Sigmoid colon (tissue), 4 donors: ENCODE measurements at regions not wholly inside any gene's neighbourhood (a gene's known extent, or its start where the extent isn't known, plus 50 kb on each side); places are given as distances from the start of the nearest gene placed in this dataset.

ENCODE experiments used
- CTCF ChIP-seq, 4 experiments: fragments of 450-650 bp in 3 of 4; fragments of 200-600 bp in 1 of 4; IDR thresholded peaks; one replicate each; pipeline ENCODE4 v1.5.1; 2016 to 2019; ENCODE audit warnings: antibody characterized with exemption in 4 of 4, mild to moderate bottlenecking in 3 of 4, moderate library complexity in 2 of 4
- EP300 ChIP-seq, 4 donors: sonication (generic); formaldehyde crosslinking; IDR thresholded peaks; one replicate each; pipeline ENCODE4 v1.6.1; 2017; ENCODE audit warnings: antibody characterized with exemption in 4 of 4
- POLR2A ChIP-seq, 2 donors: fragments of 450-650 bp; IDR thresholded peaks; one replicate each; pipeline ENCODE4 v1.6.1; 2016; ENCODE audit warnings: antibody characterized with exemption in 2 of 2, mild to moderate bottlenecking in 2 of 2, moderate library complexity in 2 of 2

GRCh38 chr15:47588958-47589357, 128.3 kb upstream of the SEMA6D start:
- TF ChIP-seq POLR2A (IDR thresholded peaks at IDR 0.05) (no peak), CTCF (IDR thresholded peaks at IDR 0.05) (no peak), EP300 (IDR thresholded peaks at IDR 0.05) (no peak)
